ENCODE measurements at regions not wholly inside any gene's neighbourhood (a gene's known extent, or its start where the extent isn't known, plus 50 kb on each side); places are given as distances from the start of the nearest gene placed in this dataset.
"Not testable (repeated sequence)": the region's sequence is repeated elsewhere in the genome, so short reads cannot be mapped to it uniquely, and the experiment has no call there.

- no peak for DNase-seq (ENCODE audit: low read depth)
Measured at GRCh38 chr15:35282965-35283496, 197.9 kb upstream of the NANOGP8 start.

GRCh38 chr15:35281515-35281914, 196.4 kb upstream of the NANOGP8 start:
- peak; percentile 73 for DNase-seq (ENCODE audit: low read depth)

- peak; percentile 40 for DNase-seq (ENCODE audit: low read depth)
Measured at GRCh38 chr15:35279811-35280210, 194.7 kb upstream of the NANOGP8 start.

GRCh38 chr15:35271371-35272043, 186.4 kb upstream of the NANOGP8 start:
- DNase-seq (ENCODE audit: low read depth), result peak; percentile 57

- no peak for DNase-seq (ENCODE audit: low read depth)
Measured at GRCh38 chr15:35260941-35261340, 175.8 kb upstream of the NANOGP8 start.

GRCh38 chr15:35260274-35260673, 175.2 kb upstream of the NANOGP8 start:
- DNase-seq (ENCODE audit: low read depth), result not testable (repeated sequence)

- DNase-seq (ENCODE audit: low read depth), result no peak
Measured at GRCh38 chr15:35256551-35256950, 171.5 kb upstream of the NANOGP8 start.

GRCh38 chr15:35256141-35256540, 171.0 kb upstream of the NANOGP8 start:
- DNase-seq (ENCODE audit: low read depth), result no peak

- not testable (repeated sequence) for DNase-seq (ENCODE audit: low read depth)
Measured at GRCh38 chr15:35254908-35255307, 169.8 kb upstream of the NANOGP8 start.

GRCh38 chr15:35254062-35254461, 169.0 kb upstream of the NANOGP8 start:
- no peak for DNase-seq (ENCODE audit: low read depth)

GRCh38 chr15:35252351-35252865, 167.3 kb upstream of the NANOGP8 start:
- DNase-seq (ENCODE audit: low read depth), result peak; percentile 41

GRCh38 chr15:35247150-35247549, 162.1 kb upstream of the NANOGP8 start:
- no peak for DNase-seq (ENCODE audit: low read depth)

- no peak for DNase-seq (ENCODE audit: low read depth)
Measured at GRCh38 chr15:35246451-35246850, 161.4 kb upstream of the NANOGP8 start.

- DNase-seq (ENCODE audit: low read depth), result not testable (repeated sequence)
Measured at GRCh38 chr15:35245681-35246080, 160.6 kb upstream of the NANOGP8 start.

GRCh38 chr15:35244227-35244626, 159.1 kb upstream of the NANOGP8 start:
- peak; percentile 6 for DNase-seq (ENCODE audit: low read depth)

- DNase-seq (ENCODE audit: low read depth), result peak; percentile 2
Measured at GRCh38 chr15:35243758-35244157, 158.7 kb upstream of the NANOGP8 start.

- not testable (repeated sequence) for DNase-seq (ENCODE audit: low read depth)
Measured at GRCh38 chr15:35239693-35240092, 154.6 kb upstream of the NANOGP8 start.

- DNase-seq (ENCODE audit: low read depth), result not testable (repeated sequence)
Measured at GRCh38 chr15:35238448-35238847, 153.4 kb upstream of the NANOGP8 start.

GRCh38 chr15:35229085-35229484, 144.0 kb upstream of the NANOGP8 start:
- no peak for DNase-seq (ENCODE audit: low read depth)

GRCh38 chr15:35218215-35218614, 133.1 kb upstream of the NANOGP8 start:
- no peak for DNase-seq (ENCODE audit: low read depth)

- DNase-seq (ENCODE audit: low read depth), result no peak
Measured at GRCh38 chr15:35215093-35215492, 130.0 kb upstream of the NANOGP8 start.

- DNase-seq (ENCODE audit: low read depth), result no peak
Measured at GRCh38 chr15:35211240-35211902, 126.3 kb upstream of the NANOGP8 start.

GRCh38 chr15:35210370-35210769, 125.3 kb upstream of the NANOGP8 start:
- no peak for DNase-seq (ENCODE audit: low read depth)

All from M059J (cell line).